ENCODE measurements at regions not wholly inside any gene's neighbourhood (a gene's known extent, or its start where the extent isn't known, plus 50 kb on each side); places are given as distances from the start of the nearest gene placed in this dataset.

- BruUV-seq (replicated peaks): no TSS peak
- ATAC-seq (no peak), DNase-seq (ENCODE audit: low read depth, low spot score) (no peak)
- intact Hi-C loops (cut with micrococcal nuclease; ENCODE audit: unreplicated experiment): no loop called here
- H3K9me3 ChIP-seq (ENCODE audit: control insufficient read depth, insufficient read depth, low read depth, low read length): no peaks in the 10 kb centered on the region
- no peaks in the 10 kb centered on the region for H3K27me3 ChIP-seq (ENCODE audit: control insufficient read depth, insufficient read depth, low read length)
- in situ Hi-C loops (cut with HindIII; ENCODE audit: low pct_unique_long_range_greater_than_20kb, low sequenced_read_pairs): no loop called here
- H3K36me3 ChIP-seq (ENCODE audit: control insufficient read depth, insufficient read depth, low read length): no peaks in the 10 kb centered on the region
- CTCF ChIA-PET: no interaction called here
- TF ChIP-seq, protein P1, sequence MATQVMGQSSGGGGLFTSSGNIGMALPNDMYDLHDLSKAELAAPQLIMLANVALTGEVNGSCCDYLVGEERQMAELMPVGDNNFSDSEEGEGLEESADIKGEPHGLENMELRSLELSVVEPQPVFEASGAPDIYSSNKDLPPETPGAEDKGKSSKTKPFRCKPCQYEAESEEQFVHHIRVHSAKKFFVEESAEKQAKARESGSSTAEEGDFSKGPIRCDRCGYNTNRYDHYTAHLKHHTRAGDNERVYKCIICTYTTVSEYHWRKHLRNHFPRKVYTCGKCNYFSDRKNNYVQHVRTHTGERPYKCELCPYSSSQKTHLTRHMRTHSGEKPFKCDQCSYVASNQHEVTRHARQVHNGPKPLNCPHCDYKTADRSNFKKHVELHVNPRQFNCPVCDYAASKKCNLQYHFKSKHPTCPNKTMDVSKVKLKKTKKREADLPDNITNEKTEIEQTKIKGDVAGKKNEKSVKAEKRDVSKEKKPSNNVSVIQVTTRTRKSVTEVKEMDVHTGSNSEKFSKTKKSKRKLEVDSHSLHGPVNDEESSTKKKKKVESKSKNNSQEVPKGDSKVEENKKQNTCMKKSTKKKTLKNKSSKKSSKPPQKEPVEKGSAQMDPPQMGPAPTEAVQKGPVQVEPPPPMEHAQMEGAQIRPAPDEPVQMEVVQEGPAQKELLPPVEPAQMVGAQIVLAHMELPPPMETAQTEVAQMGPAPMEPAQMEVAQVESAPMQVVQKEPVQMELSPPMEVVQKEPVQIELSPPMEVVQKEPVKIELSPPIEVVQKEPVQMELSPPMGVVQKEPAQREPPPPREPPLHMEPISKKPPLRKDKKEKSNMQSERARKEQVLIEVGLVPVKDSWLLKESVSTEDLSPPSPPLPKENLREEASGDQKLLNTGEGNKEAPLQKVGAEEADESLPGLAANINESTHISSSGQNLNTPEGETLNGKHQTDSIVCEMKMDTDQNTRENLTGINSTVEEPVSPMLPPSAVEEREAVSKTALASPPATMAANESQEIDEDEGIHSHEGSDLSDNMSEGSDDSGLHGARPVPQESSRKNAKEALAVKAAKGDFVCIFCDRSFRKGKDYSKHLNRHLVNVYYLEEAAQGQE (IDR thresholded peaks at IDR 0.05; ENCODE audit: insufficient read depth in 1 of 2, low read depth in 2 of 2, low read length in 1 of 2): no peak
- TF ChIP-seq SIN3A (IDR thresholded peaks at IDR 0.05; ENCODE audit: borderline replicate concordance, insufficient read depth, low read depth, low read length) (no peak), TCF7L2 (IDR thresholded peaks at IDR 0.05; ENCODE audit: low read depth, low read length) (no peak), CTCF (IDR thresholded peaks at IDR 0.05) (no peak), POLR2AphosphoS5 (IDR thresholded peaks at IDR 0.05; ENCODE audit: low read depth, low read length) (no peak)
- no peak overlapping the region for H3K27ac ChIP-seq (ENCODE audit: low read length)
- no peak overlapping the region for H3K4me3 ChIP-seq (ENCODE audit: low read depth in 2 of 2, low read length in 2 of 2)
- no peaks in the 10 kb centered on the region for H3K4me1 ChIP-seq (ENCODE audit: control insufficient read depth, insufficient read depth, low read length)
- POLR2A ChIA-PET: no interaction called here
Observed at GRCh38 chr20:11550657-11551338, 366.9 kb upstream of the BTBD3 start.

DNA sequence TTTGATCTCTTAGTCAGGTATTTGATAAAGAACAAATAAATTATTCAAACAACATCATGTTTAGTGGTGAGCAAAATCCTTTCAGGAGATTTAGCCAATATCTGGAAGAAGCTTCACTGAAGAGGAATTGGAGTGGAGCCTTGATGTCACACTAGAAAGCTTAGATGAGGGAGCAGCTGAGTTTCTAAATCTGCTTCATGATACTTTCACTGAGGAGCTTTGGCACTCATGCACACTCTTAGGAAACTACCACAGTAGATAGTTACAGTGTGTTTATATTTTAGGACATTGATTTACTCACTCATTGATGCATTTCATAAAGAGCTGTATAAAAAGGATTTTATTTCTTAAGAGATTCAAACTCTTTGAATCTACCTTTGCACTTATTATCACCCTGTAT lies 366.2 kb upstream of the BTBD3 start:
- intact Hi-C loops (cut with micrococcal nuclease; ENCODE audit: unreplicated experiment): no loop called here
- no TSS peak for BruUV-seq (replicated peaks)

More for the DNA sequence above, 366.2 kb upstream of the BTBD3 start:
- DNase-seq (ENCODE audit: low read depth, low spot score): no peak
- Histone ChIP-seq H3K27me3 (ENCODE audit: control insufficient read depth, insufficient read depth, low read length) (no peaks in the 10 kb centered on the region), H3K9me3 (ENCODE audit: control insufficient read depth, insufficient read depth, low read depth, low read length) (no peaks in the 10 kb centered on the region), H3K27ac (ENCODE audit: low read length) (no peak overlapping the region), H3K4me3 (ENCODE audit: low read depth in 2 of 2, low read length in 2 of 2) (no peak overlapping the region), H3K4me1 (ENCODE audit: control insufficient read depth, insufficient read depth, low read length) (no peaks in the 10 kb centered on the region), H3K36me3 (ENCODE audit: control insufficient read depth, insufficient read depth, low read length) (no peaks in the 10 kb centered on the region)
- ChIA-PET CTCF (no interaction called here), POLR2A (no interaction called here)
- no peak for ATAC-seq
- TF ChIP-seq CTCF (IDR thresholded peaks at IDR 0.05): no peak
- in situ Hi-C loops (cut with HindIII; ENCODE audit: low pct_unique_long_range_greater_than_20kb, low sequenced_read_pairs): no loop called here

Measured in Panc1 (cell line).